Sigmoid colon (tissue), 6 donors: ENCODE measurements at regions not wholly inside any gene's neighbourhood (a gene's known extent, or its start where the extent isn't known, plus 50 kb on each side); places are given as distances from the start of the nearest gene placed in this dataset.

Source experiments
- DNase-seq: peaks from one replicate; pipeline ENCODE4 v3.0.0-alpha.2; 2019
- H3K27ac ChIP-seq, 4 donors: fragments of 200-600 bp; sonication (generic); one replicate each; pipeline ENCODE4 v1.5.1; 2016 to 2019; ENCODE audit warnings: mild to moderate bottlenecking in 1 of 4
- H3K27me3 ChIP-seq, 3 donors: fragments of 200-600 bp; sonication (generic); one replicate each; pipeline ENCODE4 v1.5.1; 2019; ENCODE audit warnings: mild to moderate bottlenecking in 1 of 3
- H3K36me3 ChIP-seq, 4 donors: fragments of 200-600 bp; sonication (generic); one replicate each; pipeline ENCODE4 v1.5.1; 2016 to 2019
- H3K4me1 ChIP-seq, 4 donors: fragments of 200-600 bp; sonication (generic); one replicate each; pipeline ENCODE4 v1.5.1; 2017 to 2019
- H3K4me3 ChIP-seq, 4 donors: fragments of 200-600 bp; sonication (generic); one replicate each; pipeline ENCODE4 v1.5.1; 2017 to 2019; ENCODE audit warnings: mild to moderate bottlenecking in 2 of 4, moderate library complexity in 1 of 4
- H3K9me3 ChIP-seq, 4 donors: fragments of 200-600 bp in 3 of 4; sonication (generic) in 3 of 4; one replicate each; pipeline versions ENCODE4 v1.5.1 to v1.6.1; 2013 to 2019
- CTCF ChIP-seq, 4 experiments: fragments of 450-650 bp in 3 of 4; fragments of 200-600 bp in 1 of 4; IDR thresholded peaks; one replicate each; pipeline ENCODE4 v1.5.1; 2016 to 2019; ENCODE audit warnings: antibody characterized with exemption in 4 of 4, mild to moderate bottlenecking in 3 of 4, moderate library complexity in 2 of 4
- EP300 ChIP-seq, 4 donors: sonication (generic); formaldehyde crosslinking; IDR thresholded peaks; one replicate each; pipeline ENCODE4 v1.6.1; 2017; ENCODE audit warnings: antibody characterized with exemption in 4 of 4
- POLR2A ChIP-seq, 2 donors: fragments of 450-650 bp; IDR thresholded peaks; one replicate each; pipeline ENCODE4 v1.6.1; 2016; ENCODE audit warnings: antibody characterized with exemption in 2 of 2, mild to moderate bottlenecking in 2 of 2, moderate library complexity in 2 of 2
- POLR2AphosphoS5 ChIP-seq, 4 donors: sonication (generic); formaldehyde crosslinking; IDR thresholded peaks; one replicate each; pipeline ENCODE4 v1.6.1; 2017; ENCODE audit warnings: antibody characterized with exemption in 4 of 4
- WGBS, 2 donors: extraction: QIAGEN DNeasy Blood & Tissue Kit; methylation state at CpG; one replicate each; pipeline ENCODE4 v1.1.7; 2013; 5-methylcytosine and 5-hydroxymethylcytosine counted together
- intact Hi-C: fragments of 100-400 bp; cut with DNase I; formaldehyde crosslinking; loops from one replicate; pipeline ENCODE4 v1.15.1; 2023
- donor health status: healthy with polysubstance abuse.
- donor health status: healthy.

- Histone ChIP-seq H3K4me3 (no peak overlapping the region), H3K4me1 (peaks cover 0 to 25% (median 16%) of the 10 kb centered on the region in 4 donors), H3K27me3 (no peaks in the 10 kb centered on the region), H3K36me3 (no peaks in the 10 kb centered on the region), H3K27ac (peak overlapping the region in 1 of 4 donors; percentile 1), H3K9me3 (no peaks in the 10 kb centered on the region)
- 74 to 78% methylated on average over 18 of the region's 18 CpGs for WGBS, 2 donors
- DNase-seq: no peak
- TF ChIP-seq POLR2A (IDR thresholded peaks at IDR 0.05): no peak
- no peak for TF ChIP-seq POLR2AphosphoS5 (IDR thresholded peaks at IDR 0.05)
- no peak for TF ChIP-seq EP300 (IDR thresholded peaks at IDR 0.05)
- no peak for TF ChIP-seq CTCF (IDR thresholded peaks at IDR 0.05)
- intact Hi-C loops: no loop called here
These were observed 158.3 kb downstream of the GLI2 start for GRCh38 chr2:120893811-120894584.

- WGBS, 2 donors: 64 to 67% methylated on average over 5 of the region's 5 CpGs
- H3K9me3 ChIP-seq: no peaks in the 10 kb centered on the region
- H3K27me3 ChIP-seq: no peaks in the 10 kb centered on the region
- H3K4me3 ChIP-seq: no peak overlapping the region
- no peak for TF ChIP-seq EP300 (IDR thresholded peaks at IDR 0.05)
- no peak for TF ChIP-seq POLR2AphosphoS5 (IDR thresholded peaks at IDR 0.05)
- TF ChIP-seq CTCF (IDR thresholded peaks at IDR 0.05): no peak
- TF ChIP-seq POLR2A (IDR thresholded peaks at IDR 0.05): no peak
- H3K27ac ChIP-seq: no peak overlapping the region
- no peaks in the 10 kb centered on the region for H3K36me3 ChIP-seq
- intact Hi-C loops: no loop called here
- DNase-seq: no peak
- H3K4me1 ChIP-seq: peaks cover 0 to 34% (median 25%) of the 10 kb centered on the region in 4 donors
These were observed 159.3 kb downstream of the GLI2 start for GRCh38 chr2:120894966-120895365.

- intact Hi-C loops: no loop called here
- no peak overlapping the region for H3K27ac ChIP-seq
- 86 to 96% methylated on average over 3 of the region's 3 CpGs for WGBS, 2 donors
These were observed 160.5 kb downstream of the GLI2 start for GRCh38 chr2:120896126-120896525.

GRCh38 chr2:120896901-120897300 lies 161.2 kb downstream of the GLI2 start:
- peak; percentile 53 for DNase-seq
- no peaks in the 10 kb centered on the region for H3K9me3 ChIP-seq
- TF ChIP-seq POLR2A (IDR thresholded peaks at IDR 0.05) (no peak), EP300 (IDR thresholded peaks at IDR 0.05) (no peak), POLR2AphosphoS5 (IDR thresholded peaks at IDR 0.05) (no peak), CTCF (IDR thresholded peaks at IDR 0.05) (no peak)
- H3K27me3 ChIP-seq: no peaks in the 10 kb centered on the region
- intact Hi-C loops: no loop called here
- WGBS, 2 donors: 53 to 77% methylated on average over 9 of the region's 9 CpGs
- no peak overlapping the region for H3K27ac ChIP-seq
- peaks cover 0 to 50% (median 32%) of the 10 kb centered on the region in 4 donors for H3K4me1 ChIP-seq
- H3K4me3 ChIP-seq: no peak overlapping the region
- no peaks in the 10 kb centered on the region for H3K36me3 ChIP-seq

More at GRCh38 chr2:120896126-120896525, 160.5 kb downstream of the GLI2 start:
- Histone ChIP-seq H3K36me3 (no peaks in the 10 kb centered on the region), H3K4me1 (peaks cover 0 to 45% (median 29%) of the 10 kb centered on the region in 4 donors), H3K27me3 (no peaks in the 10 kb centered on the region), H3K4me3 (no peak overlapping the region), H3K9me3 (no peaks in the 10 kb centered on the region)
- DNase-seq: peak; percentile 18
- TF ChIP-seq EP300 (IDR thresholded peaks at IDR 0.05) (no peak), CTCF (IDR thresholded peaks at IDR 0.05) (no peak), POLR2AphosphoS5 (IDR thresholded peaks at IDR 0.05) (no peak), POLR2A (IDR thresholded peaks at IDR 0.05) (no peak)
